ENCODE measurements at regions not wholly inside any gene's neighbourhood (a gene's known extent, or its start where the extent isn't known, plus 50 kb on each side); places are given as distances from the start of the nearest gene placed in this dataset.

GRCh38 chr2:142769761-142770160 is 107.7 kb upstream of the KYNU start:
- no peak for TF ChIP-seq CTCF (conservative IDR thresholded peaks at IDR 0.05)
- no peak for TF ChIP-seq ZFX (IDR thresholded peaks at IDR 0.05)

All from C4-2B (cell line).